ENCODE measurements at regions not wholly inside any gene's neighbourhood (a gene's known extent, or its start where the extent isn't known, plus 50 kb on each side); places are given as distances from the start of the nearest gene placed in this dataset.
"Not testable (repeated sequence)": the region's sequence is repeated elsewhere in the genome, so short reads cannot be mapped to it uniquely, and the experiment has no call there.

DNA sequence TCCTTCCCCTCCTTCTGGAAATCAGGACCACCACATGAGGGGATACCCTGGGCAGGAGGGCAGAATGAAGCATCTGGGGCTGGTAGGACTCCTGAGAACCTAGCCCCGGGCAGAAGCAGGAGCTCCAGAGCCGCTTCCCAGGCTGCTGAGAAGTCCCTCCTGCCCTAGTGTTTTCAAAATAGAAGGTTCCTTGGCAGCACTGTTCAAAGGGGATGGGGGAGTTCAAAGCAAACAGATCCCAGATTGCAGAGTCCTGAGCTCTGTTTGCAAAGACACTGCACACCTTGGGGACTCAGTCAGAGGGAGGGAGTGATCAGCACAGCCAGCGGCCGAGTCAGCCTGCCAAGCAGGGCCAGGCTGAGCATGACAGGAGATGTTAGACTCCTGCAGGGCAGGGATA lies 177.8 kb downstream of the PTPRU start:
- H3K27ac Mint-ChIP-seq = no peak overlapping the region
- no peak for ATAC-seq (replicated peaks)

DNA sequence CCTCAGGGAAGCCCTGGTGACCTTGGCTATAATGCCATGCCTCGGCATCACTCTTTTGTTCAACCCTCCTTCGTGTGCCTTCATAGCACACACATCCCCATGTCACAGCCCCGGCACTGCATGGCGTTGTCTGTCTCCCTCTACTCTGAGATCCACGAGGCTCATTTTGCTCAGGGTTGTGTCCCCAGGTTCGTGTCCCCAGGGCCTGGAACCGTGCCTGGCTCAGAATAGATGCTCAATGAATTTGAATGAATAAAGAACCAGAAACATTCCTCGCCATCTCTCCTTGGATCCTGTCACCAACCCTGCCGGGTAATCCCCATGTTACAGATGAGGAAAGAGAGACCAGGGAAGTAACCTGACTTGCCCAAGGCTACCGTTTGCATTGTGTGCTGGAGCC lies 177.3 kb downstream of the PTPRU start:
- Mint-ChIP-seq H3K36me3 (no peaks in the 10 kb centered on the region), H3K27me3 (peaks cover 27 to 45% of the 10 kb centered on the region in 2 donors), H3K4me1 (no peaks in the 10 kb centered on the region), H3K27ac (no peak overlapping the region), H3K9me3 (no peaks in the 10 kb centered on the region), H3K4me3 (no peak overlapping the region)
- no peak for DNase-seq
- no peak for ATAC-seq (replicated peaks)

More for the DNA sequence above, 177.8 kb downstream of the PTPRU start:
- no peak for DNase-seq
- Mint-ChIP-seq H3K36me3 (no peaks in the 10 kb centered on the region), H3K4me3 (no peak overlapping the region), H3K27me3 (peaks cover 23 to 41% of the 10 kb centered on the region in 2 donors), H3K9me3 (no peaks in the 10 kb centered on the region), H3K4me1 (no peaks in the 10 kb centered on the region)

DNA sequence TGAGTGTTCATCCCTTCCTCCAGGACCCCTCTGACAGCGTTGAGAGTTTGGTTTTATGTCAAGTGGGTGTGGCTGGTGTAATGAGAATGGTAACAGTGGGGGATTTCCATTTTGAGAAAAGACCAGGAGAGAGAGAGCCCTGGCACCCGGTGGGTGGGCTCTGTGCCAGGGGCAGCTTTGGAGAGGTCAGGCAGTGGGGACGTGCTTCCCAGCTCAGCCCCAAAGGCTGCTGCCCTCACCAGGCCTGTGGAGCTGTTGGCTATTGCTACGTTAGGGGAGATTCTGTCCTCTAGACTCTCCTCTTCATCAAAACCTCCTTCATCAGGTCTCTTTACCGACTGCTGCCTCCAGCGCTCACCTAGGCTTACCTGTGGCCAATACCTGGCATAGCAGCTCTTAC lies 176.3 kb downstream of the PTPRU start:
- Mint-ChIP-seq H3K4me3 (no peak overlapping the region), H3K4me1 (no peaks in the 10 kb centered on the region), H3K36me3 (no peaks in the 10 kb centered on the region), H3K27ac (no peak overlapping the region), H3K27me3 (peaks cover 33 to 46% of the 10 kb centered on the region in 2 donors), H3K9me3 (no peaks in the 10 kb centered on the region)
- ATAC-seq (replicated peaks) (no peak), DNase-seq (no peak)

DNA sequence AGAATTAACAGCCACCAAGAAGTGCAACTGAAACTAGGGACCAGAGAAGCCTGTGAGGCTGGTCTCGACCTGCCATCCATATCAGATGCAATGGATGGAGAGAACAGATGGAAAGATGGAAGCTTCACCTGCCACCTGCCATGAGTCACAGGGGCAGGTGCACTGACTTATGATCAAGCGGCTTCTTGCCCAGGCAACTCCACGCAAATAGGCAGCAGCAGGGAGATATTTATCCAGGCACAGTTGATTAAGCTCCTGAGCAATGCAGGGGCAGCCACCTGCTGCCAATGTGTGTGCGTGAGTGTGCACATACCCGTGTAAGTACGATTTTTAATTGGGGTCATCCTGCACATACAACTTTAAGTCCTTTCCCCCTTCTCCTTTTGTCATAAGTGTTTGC lies 174.2 kb downstream of the PTPRU start:
- Mint-ChIP-seq H3K27me3 (peaks cover 15 to 36% of the 10 kb centered on the region in 2 donors), H3K27ac (no peak overlapping the region), H3K9me3 (no peaks in the 10 kb centered on the region), H3K4me1 (no peaks in the 10 kb centered on the region), H3K36me3 (no peaks in the 10 kb centered on the region), H3K4me3 (no peak overlapping the region)
- DNase-seq (no peak), ATAC-seq (replicated peaks) (no peak)

DNA sequence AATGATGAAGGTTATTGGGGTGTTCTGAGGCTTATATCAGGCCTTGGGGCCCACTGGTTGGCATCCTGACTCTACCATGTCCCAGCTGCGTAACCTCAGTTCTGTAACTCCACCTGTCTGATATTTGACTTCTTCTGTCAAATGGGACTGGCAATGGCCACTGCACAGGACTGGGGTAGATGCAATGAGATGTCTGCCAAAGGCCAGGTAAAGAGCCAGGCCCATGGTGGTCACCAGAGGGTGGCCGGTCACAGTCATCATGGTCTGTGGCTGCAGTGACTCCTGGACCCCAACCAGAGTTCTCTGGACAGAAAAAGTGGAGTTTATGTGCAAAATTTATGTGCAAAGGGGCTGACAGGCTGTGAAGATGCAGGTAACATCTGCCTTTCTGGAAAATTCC lies 173.3 kb downstream of the PTPRU start:
- peaks cover 16 to 39% of the 10 kb centered on the region in 2 donors for H3K27me3 Mint-ChIP-seq
- H3K4me3 Mint-ChIP-seq = no peak overlapping the region

DNA sequence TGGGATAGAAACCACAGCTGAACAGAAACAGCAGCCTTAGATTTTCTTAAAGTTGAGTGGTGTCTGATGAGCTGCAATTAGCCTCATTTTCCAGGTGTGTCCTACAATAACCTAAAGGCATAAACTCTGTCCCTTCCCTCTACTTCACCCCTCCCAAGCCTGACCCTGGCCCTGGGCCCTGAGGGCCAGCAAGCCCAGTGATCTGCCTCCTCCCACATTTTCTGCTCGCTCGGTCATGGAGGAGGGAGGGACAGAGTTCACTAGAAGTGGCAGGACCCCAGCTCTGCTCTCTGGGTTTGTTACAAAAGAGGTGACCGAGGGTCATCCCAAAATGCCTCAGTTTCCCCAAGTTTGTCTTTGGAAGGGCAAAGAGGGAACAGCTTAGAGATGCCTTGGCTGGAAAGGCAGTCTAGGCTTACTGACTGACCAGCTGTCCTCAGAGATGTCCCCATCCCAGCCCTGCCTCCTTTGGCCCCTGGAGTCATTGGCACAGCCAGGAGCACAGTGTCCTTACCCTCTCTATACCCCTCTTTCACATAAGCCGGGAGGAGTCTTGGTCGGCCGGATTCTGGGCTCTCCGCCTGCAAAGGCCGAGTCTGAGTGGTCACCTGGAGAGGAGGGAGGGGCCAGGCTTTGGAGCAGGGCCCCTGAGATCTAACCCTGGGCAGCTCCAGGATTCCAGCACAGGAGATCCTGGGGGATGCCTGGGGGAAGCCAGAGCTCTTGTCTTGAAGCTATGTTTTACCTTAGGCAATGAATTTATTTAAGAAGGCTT lies 172.7 kb downstream of the PTPRU start:
- H3K27ac Mint-ChIP-seq = no peak overlapping the region
- H3K4me1 Mint-ChIP-seq = no peaks in the 10 kb centered on the region
- no peaks in the 10 kb centered on the region for H3K36me3 Mint-ChIP-seq
- H3K9me3 Mint-ChIP-seq = peaks cover 0 to 2% of the 10 kb centered on the region in 2 donors
- no peak for ATAC-seq (replicated peaks)
- H3K4me3 Mint-ChIP-seq = no peak overlapping the region
- H3K27me3 Mint-ChIP-seq = peaks cover 16 to 33% of the 10 kb centered on the region in 2 donors
- no peak for DNase-seq

More for the DNA sequence above, 173.3 kb downstream of the PTPRU start:
- ATAC-seq (replicated peaks) = no peak
- Mint-ChIP-seq H3K9me3 (peaks cover 0 to 2% of the 10 kb centered on the region in 2 donors), H3K27ac (no peak overlapping the region), H3K36me3 (no peaks in the 10 kb centered on the region), H3K4me1 (no peaks in the 10 kb centered on the region)
- DNase-seq = no peak

DNA sequence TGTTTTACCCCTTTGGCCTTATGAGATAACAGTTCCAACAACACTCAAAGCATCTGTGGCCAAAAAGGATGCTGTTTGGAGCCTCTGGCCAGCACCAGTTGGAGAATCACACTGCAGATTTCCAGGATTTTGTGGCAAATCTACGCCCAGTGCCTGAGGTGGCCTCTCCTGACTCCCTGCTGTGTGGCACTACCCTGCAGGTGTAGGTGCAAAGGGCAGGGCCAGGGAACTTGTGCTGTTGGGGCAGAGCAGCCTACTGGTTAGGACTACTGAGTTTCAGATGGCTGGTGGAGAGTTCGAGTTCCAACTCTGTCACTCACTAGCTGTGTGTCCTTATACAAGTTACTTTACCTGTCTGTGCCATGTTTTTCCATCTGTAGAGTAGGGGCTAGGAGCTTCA lies 170.5 kb downstream of the PTPRU start:
- Mint-ChIP-seq H3K27me3 (peaks cover 22 to 37% of the 10 kb centered on the region in 2 donors), H3K36me3 (no peaks in the 10 kb centered on the region), H3K4me3 (no peak overlapping the region), H3K27ac (no peak overlapping the region), H3K9me3 (peaks cover 0 to 4% of the 10 kb centered on the region in 2 donors), H3K4me1 (no peaks in the 10 kb centered on the region)
- no peak for DNase-seq
- ATAC-seq (replicated peaks) = no peak

DNA sequence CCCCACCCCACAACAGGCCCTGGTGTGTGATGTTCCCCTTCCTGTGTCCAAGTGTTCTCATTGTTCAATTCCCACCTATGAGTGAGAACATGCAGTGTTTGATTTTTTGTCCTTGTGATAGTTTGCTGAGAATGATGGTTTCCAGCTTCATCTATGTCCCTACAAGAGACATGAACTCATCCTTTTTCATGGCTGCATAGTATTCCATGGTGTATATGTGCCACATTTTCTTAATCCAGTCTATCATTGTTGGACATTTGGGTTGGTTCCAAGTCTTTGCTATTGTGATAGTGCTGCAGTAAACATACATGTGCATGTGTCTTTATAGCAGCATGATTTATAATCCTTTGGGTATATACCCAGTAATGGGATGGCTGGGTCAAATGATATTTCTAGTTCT lies 163.9 kb downstream of the PTPRU start:
- ATAC-seq (replicated peaks) = not testable (repeated sequence)

DNA sequence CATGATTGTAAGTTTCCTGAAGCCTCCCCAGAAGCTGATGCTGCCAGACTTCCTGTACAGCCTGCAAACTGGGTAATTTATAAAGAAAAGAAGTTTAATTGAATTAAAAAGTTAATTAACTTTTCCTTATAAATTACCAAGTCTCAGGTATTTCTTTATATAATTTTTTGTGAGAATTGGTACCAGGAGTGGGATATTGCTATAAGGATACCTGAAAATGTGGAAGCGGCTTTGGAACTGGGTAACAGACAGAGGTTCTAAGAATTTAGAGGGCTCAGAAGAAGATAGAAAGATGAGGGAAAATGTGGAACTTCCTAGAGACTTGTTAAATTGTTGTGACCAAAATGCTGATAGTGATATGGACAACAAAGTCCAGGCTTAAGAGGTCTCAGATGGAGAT lies 163.1 kb downstream of the PTPRU start:
- H3K9me3 Mint-ChIP-seq = peaks cover 8 to 10% of the 10 kb centered on the region in 2 donors
- peaks cover 7 to 12% of the 10 kb centered on the region in 2 donors for H3K27me3 Mint-ChIP-seq
- no peak for DNase-seq
- no peak for ATAC-seq (replicated peaks)
- no peak overlapping the region for H3K4me3 Mint-ChIP-seq
- no peaks in the 10 kb centered on the region for H3K36me3 Mint-ChIP-seq
- H3K27ac Mint-ChIP-seq = no peak overlapping the region
- no peaks in the 10 kb centered on the region for H3K4me1 Mint-ChIP-seq

More for the DNA sequence above, 163.9 kb downstream of the PTPRU start:
- H3K27ac Mint-ChIP-seq, H3K4me3 Mint-ChIP-seq, DNase-seq, H3K4me1 Mint-ChIP-seq, H3K36me3 Mint-ChIP-seq, H3K9me3 Mint-ChIP-seq: not testable (repeated sequence)
- peaks cover 6 to 10% of the 10 kb centered on the region in 2 donors for H3K27me3 Mint-ChIP-seq

DNA sequence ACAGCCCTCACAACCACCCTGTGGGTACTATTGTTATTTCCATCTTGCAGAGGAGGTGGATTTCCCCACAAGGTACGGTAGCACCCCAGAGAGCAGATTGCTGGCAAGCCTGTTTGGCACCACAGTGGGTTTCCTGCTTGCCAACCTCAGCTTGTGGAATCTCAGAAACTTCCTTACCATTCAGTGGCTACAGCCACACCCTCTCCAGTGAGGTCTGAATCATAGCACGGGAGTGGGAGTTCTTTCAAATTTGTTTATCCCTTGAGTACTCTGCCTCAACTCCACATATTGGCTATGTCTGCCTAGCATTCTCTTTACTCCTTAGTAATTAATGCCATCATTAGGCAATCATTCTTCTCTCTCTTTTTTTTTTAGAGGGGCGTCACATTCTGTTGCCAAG lies 162.1 kb downstream of the PTPRU start:
- no peak overlapping the region for H3K4me3 Mint-ChIP-seq
- DNase-seq (no peak), ATAC-seq (replicated peaks) (no peak)
- H3K36me3 Mint-ChIP-seq = no peaks in the 10 kb centered on the region
- no peak overlapping the region for H3K27ac Mint-ChIP-seq
- peaks cover 8% of the 10 kb centered on the region in 2 donors for H3K9me3 Mint-ChIP-seq
- peaks cover 6 to 11% of the 10 kb centered on the region in 2 donors for H3K27me3 Mint-ChIP-seq
- no peaks in the 10 kb centered on the region for H3K4me1 Mint-ChIP-seq

DNA sequence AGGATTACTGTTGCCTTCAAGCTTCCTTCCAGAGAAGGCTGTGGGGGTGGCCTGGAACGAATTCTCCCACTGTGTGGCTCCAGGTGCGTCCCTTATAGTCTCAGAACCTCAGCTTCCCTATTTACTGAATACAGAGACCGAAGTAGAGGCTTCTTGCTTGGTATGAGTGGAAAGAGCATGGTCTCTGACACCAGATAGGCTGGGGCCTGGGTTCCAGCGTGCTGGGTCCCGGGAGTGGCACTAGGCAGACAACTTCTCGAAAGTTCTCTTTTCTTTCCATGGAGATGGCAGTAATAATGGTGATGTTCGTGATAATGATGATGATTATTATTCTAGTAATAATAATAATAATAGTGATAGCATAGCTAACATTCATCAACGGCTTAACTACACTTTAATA lies 161.7 kb downstream of the PTPRU start:
- Mint-ChIP-seq H3K4me1 (no peaks in the 10 kb centered on the region), H3K27ac (no peak overlapping the region), H3K36me3 (no peaks in the 10 kb centered on the region), H3K27me3 (peaks cover 10 to 14% of the 10 kb centered on the region in 2 donors), H3K4me3 (no peak overlapping the region), H3K9me3 (peaks cover 8% of the 10 kb centered on the region in 2 donors)
- DNase-seq = no peak
- ATAC-seq (replicated peaks) = no peak

DNA sequence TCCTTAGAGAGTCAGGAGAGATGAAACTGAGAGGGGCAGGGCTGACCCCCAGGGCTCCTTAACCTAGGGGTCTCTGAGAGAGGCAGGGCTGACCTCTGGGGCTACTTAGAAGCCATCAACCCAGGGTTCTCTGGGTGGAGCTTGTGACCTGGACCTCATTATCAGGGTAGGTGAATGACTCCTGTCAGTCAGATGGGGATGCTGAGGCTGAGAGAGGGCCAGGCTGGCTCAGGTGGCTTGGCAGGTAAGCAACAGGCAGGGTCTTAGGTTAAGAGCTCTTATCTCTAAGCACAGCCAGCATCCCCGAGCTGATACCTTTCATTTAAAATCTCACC lies 160.9 kb downstream of the PTPRU start:
- Mint-ChIP-seq H3K36me3 (no peaks in the 10 kb centered on the region), H3K27me3 (peaks cover 17 to 21% of the 10 kb centered on the region in 2 donors), H3K4me1 (no peaks in the 10 kb centered on the region), H3K27ac (no peak overlapping the region), H3K9me3 (peaks cover 8% of the 10 kb centered on the region in 2 donors), H3K4me3 (no peak overlapping the region)
- ATAC-seq (replicated peaks) = no peak
- DNase-seq = no peak

DNA sequence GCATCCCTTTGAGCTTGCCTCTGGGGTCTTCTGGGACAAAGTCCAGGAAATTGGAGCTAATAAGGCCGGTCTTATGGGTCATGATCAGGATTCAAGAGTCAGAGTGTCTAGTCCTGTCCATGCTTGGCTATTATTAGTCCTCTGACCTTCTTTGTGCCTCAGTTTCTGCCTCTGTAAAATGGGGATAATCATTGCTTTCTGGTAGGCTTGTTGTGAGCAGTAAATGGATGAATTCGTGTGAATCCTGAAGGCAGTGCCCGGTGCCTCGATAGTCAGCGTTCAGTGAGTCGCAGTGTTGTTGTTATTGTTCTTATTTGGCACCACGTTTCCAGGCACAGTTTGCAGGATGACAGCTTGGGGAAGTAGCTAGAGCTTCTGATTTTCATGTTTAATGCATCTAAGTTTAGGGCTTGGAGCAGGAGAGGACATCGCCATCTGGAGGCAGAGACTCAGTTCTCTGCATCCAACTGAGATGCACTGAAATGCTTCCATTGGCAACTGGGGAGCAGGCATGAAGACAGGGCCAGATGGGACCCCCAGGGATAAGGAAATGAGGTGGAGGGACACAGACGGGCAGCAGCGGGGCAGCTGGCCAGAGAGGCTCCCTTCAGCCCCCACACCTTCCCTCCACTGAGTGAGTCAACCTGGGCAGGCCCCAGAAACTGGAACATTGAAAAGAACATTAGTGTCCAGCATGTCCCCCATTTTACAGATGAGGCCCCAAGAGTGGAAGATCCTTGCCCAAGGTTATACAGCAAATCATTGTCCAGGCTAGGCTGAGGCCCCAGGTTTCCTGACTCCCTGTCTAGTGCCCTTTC lies 160.3 kb downstream of the PTPRU start:
- no peaks in the 10 kb centered on the region for H3K4me1 Mint-ChIP-seq
- peaks cover 8% of the 10 kb centered on the region in 2 donors for H3K9me3 Mint-ChIP-seq
- no peak overlapping the region for H3K4me3 Mint-ChIP-seq
- ATAC-seq (replicated peaks) (no peak), DNase-seq (no peak)
- H3K27ac Mint-ChIP-seq = no peak overlapping the region
- H3K27me3 Mint-ChIP-seq = peaks cover 20 to 24% of the 10 kb centered on the region in 2 donors
- H3K36me3 Mint-ChIP-seq = no peaks in the 10 kb centered on the region

DNA sequence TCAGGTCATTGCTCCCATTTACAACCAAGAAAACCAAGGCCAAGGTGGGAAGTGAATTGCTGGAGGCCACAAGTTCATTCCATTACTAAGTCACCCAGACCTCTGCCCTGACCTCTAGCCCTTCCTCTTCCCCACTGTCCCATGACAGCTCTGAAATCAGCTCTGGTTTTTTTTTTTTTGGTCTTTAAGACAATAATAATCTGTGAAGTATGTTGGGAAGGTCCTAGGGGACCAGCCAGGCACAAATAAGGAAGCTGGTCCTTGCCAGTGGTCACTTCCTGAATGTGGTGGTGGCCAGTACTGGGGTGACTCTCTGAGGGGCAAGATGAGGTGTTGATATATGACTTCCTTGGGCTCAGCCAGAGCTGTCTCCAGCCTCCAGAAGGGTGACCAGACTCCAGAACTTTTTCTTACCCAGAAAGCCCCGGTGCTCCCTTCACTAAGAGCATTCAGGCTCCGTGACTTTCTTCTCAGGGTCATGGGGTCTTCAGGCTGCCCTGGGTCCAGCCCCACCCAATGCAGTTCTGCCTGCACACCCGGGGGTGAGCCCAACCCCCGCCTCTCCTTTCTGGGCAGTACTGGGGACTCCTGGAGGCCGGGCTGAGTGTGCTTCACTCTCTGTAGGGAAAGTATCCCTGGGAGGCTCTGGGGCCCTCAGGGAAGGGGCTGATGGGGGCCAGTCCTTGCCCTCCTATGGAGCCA lies 159.6 kb downstream of the PTPRU start:
- H3K4me1 Mint-ChIP-seq = no peaks in the 10 kb centered on the region
- H3K4me3 Mint-ChIP-seq = no peak overlapping the region
- DNase-seq (no peak), ATAC-seq (replicated peaks) (no peak)
- H3K36me3 Mint-ChIP-seq = no peaks in the 10 kb centered on the region
- peaks cover 27 to 32% of the 10 kb centered on the region in 2 donors for H3K27me3 Mint-ChIP-seq
- H3K27ac Mint-ChIP-seq = no peak overlapping the region
- peaks cover 6 to 8% of the 10 kb centered on the region in 2 donors for H3K9me3 Mint-ChIP-seq
